Esophagus mucosa (tissue), 1 donor: ENCODE measurements at regions not wholly inside any gene's neighbourhood (a gene's known extent, or its start where the extent isn't known, plus 50 kb on each side); places are given as distances from the start of the nearest gene placed in this dataset.

ENCODE experiments used
- ATAC-seq: fragments of 200-7000 bp; cut with Tn5 transposase; one replicate; pipeline ENCODE4 v1.9.1; 2020
- donor health status: DM: yes; HTN: yes; CAD: no.

- ATAC-seq: no peak
Measured at GRCh38 chr2:16718576-16719484, 53.2 kb upstream of the CYRIA start.

GRCh38 chr2:16717477-16717876, 51.8 kb upstream of the CYRIA start:
- ATAC-seq: no peak

- no peak for ATAC-seq
Measured at GRCh38 chr2:16716944-16717343, 51.3 kb upstream of the CYRIA start.

GRCh38 chr2:16716024-16716423, 50.4 kb upstream of the CYRIA start:
- no peak for ATAC-seq
